GM23248 (cell line): ENCODE measurements at regions not wholly inside any gene's neighbourhood (a gene's known extent, or its start where the extent isn't known, plus 50 kb on each side); places are given as distances from the start of the nearest gene placed in this dataset.

ENCODE experiments used
- EZH2 ChIP-seq: fragments of 200-600 bp; sonication (generic); IDR thresholded peaks from 2 replicates; pipeline ENCODE4 v1.6.1; 2018; ENCODE audit warnings: antibody characterized with exemption, mild to moderate bottlenecking; ENCODE audit not compliant: insufficient read depth, poor library complexity, severe bottlenecking
- EZH2phosphoT487 ChIP-seq: fragments of 200-600 bp; sonication (generic); IDR thresholded peaks from 2 replicates; pipeline ENCODE4 v1.6.1; 2018; ENCODE audit warnings: antibody characterized with exemption, moderate library complexity, mild to moderate bottlenecking, low read depth; ENCODE audit not compliant: insufficient read depth

DNA sequence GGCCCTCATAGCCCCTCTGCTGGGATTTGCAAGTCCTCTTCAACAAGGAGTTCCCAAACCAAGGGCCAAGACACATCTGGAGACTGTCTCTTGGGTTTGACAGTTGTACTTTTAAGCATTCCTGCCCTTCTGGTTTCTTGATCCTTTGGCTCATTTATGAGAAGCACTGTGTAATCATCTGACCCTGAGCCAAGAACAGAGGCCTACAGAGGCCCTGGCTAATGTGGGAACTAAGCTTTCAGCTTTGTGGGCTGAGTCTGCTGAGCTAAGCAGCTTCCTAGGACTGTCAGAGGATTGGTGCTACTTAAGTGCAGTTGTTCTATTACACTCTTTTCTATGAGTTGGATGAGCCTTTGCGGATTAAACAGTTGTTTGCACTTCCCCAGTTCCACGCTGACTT, 178.3 kb downstream of the KBTBD8 start:
- TF ChIP-seq EZH2 = no peak
- TF ChIP-seq EZH2phosphoT487 = no peak
